GM18517 (cell line): ENCODE measurements at regions not wholly inside any gene's neighbourhood (a gene's known extent, or its start where the extent isn't known, plus 50 kb on each side); places are given as distances from the start of the nearest gene placed in this dataset.

ENCODE experiments used
- ATAC-seq: cut with Tn5 transposase; IDR thresholded peaks from one replicate; pipeline ENCODE4 v1.9.1; 2021; ENCODE audit warnings: mild to moderate bottlenecking, moderate library complexity; ENCODE audit not compliant: unreplicated experiment

GRCh38 chr2:104788742-104789455, 65.0 kb upstream of the POU3F3 start:
- ATAC-seq, result no peak

GRCh38 chr2:104790100-104790811, 63.7 kb upstream of the POU3F3 start:
- ATAC-seq, result no peak

DNA sequence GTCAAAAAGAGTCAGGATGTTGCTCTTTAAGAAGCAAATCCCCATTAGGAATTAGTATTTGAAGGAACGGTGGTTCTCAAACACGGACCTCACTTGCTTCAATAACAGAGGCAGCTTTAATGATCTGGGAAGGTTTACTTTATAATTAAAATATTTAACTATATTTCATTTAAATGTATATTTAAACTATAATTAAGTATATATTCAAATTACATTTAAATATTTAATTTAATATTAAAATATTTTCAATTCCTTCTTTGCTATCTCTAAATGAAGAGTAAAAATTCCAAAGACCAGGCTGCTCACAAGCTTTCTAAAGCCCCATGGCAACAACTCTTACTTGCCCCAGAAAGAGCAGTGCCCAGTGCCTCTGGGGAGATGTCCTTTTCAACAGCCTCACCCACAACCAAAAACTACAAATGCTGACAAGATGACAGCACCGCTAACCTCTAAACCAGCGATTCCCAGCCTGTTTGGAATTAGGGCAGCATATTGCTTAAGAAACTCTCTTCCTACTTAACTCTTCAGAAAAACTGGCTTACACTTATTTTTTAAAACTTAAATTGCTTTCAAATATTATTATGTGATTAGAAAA, 62.9 kb upstream of the POU3F3 start:
- no peak for ATAC-seq

DNA sequence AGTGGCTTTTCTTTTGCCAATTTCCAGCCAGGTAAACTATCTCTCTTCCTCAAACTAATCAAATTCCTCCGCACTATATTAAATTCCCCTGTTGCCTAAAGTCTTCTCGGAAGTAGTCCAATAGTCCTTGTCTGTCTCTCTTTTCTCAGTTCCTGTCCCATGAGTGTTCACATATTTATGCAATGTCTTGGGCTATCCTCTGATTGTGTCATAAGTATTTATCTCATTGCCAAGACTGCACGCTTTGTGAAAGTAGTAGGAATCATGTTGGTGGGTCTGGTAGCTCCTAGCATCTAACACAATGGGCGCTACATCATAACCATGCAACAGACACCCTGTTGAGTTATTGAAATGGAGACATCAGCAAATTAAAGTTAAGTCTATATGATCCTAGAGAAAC, 59.9 kb upstream of the POU3F3 start:
- no peak for ATAC-seq

GRCh38 chr2:104794441-104794840, 59.5 kb upstream of the POU3F3 start:
- no peak for ATAC-seq
